HG03196 (cell line): ENCODE measurements at regions not wholly inside any gene's neighbourhood (a gene's known extent, or its start where the extent isn't known, plus 50 kb on each side); places are given as distances from the start of the nearest gene placed in this dataset.
"Not testable (repeated sequence)": the region's sequence is repeated elsewhere in the genome, so short reads cannot be mapped to it uniquely, and the experiment has no call there.

Experiments
- ATAC-seq: cut with Tn5 transposase; IDR thresholded peaks from one replicate; pipeline ENCODE4 v1.9.1; 2021; ENCODE audit not compliant: unreplicated experiment

DNA sequence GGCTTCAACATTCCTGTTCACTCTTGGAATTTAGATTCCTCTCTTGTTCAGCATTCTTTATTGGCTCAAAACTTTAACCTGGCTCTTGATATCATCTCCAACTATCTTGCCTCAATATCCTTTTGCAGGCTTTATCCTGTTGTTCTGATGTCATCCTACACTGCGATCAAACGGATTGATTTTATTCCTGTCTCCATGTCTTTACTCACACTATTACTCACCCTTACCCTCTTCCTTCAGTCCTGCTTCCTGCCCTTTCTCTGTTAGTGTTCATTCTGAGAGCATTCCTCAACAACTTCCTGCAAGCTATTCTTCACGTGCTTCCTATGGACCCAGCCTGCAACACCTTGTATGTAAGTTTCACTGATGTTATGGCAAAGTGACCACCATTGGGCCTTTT is 264.7 kb downstream of the RNF152 start:
- no peak for ATAC-seq

DNA sequence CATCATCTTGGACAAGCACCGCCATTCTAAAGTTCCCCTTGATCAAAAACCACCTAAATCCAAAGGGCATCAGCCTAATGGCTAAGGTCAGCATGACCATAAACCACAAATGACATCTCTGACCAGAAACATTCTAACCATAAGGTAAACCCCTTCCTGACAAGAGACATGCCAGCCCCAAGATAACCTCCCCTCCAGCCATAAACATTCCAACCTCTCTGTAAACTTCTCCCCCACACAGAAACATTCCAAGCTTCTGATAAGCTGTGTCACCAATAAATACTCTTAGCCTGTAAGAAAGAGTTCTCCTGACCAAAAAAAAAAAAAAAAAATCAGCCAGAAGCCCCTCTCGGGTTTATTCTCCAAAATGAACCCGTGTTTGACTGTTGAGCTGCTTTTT is 268.2 kb downstream of the RNF152 start:
- ATAC-seq, result not testable (repeated sequence)

DNA sequence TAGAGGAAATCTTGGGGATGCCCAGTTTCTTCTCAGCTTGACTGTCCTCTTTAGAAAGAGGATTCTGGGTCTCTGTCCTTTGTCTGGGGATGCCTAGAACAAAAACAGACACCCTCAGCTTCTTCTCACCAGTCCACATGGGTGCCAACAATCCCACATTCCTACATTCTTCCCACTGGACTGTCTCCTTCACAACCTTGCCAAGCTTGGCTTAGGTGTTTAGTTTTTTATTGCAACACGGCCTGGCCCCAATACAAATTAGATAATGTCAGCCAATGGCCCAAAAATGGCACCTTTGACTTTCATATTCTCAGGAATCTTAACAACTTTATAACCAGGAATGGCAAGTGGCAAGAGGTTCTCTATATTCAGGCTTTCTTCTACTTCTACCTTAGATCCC is 273.0 kb downstream of the RNF152 start:
- no peak for ATAC-seq

DNA sequence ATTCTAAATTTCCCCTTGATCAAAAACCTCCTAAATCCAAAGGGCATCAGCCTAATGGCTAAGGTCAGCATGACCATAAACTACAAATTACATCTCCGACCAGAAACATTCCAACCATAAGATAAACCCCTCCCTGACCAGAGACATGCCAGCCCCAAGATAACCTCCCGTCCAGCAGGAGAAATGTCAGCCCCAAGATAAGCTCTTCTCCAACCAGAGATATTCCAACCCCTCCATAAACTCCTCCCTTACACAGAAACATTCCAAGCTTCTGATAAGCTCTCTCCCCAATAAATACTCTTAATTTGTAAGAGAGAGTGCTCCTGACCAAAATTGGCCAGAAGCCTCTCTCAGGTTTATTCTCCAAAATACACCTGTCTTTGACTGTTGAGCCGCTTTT is 274.0 kb downstream of the RNF152 start:
- no peak for ATAC-seq

DNA sequence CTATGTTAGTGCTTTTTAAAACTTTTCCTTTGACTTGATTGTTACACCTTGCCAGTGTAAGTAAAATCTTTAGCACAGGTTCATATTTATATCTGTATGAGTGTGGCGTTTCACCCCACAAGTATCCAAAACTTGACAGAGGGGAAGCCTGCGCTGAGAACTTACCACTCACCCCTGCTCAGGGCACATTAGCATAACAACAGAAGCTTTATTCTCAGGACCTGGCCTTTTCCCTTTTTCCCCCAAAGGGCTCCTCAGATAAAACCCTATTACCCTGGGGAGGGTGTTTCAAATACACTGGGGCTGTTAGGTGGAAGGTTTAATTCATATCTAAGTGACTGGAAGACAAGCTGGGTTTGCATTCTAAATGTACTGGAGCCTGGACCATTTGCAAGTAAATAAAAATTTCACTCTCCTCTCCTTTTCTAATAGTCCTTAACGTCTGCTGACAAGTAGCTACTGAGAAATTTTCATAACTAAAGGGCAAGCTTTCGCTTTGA is 276.6 kb downstream of the RNF152 start:
- no peak for ATAC-seq

DNA sequence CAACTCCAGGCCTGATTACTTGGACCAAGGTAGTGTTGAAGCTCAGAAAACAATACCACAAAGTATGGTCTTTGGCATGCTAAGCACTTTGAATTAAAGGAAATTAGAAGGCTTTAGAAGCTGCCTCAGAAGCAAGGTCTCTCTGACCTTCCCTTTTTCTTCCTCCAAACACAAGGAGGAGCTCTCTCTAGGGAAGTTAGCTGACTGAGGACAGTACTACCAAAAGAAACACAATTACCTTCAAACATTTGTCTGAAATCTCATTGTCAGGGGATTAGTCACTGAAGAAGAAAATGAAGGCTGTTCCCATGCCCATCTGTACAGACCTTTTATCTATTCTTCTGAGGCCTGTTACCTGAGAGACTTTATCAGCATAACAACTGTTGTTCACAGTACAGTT is 279.3 kb downstream of the CDH20 start:
- ATAC-seq, result no peak

DNA sequence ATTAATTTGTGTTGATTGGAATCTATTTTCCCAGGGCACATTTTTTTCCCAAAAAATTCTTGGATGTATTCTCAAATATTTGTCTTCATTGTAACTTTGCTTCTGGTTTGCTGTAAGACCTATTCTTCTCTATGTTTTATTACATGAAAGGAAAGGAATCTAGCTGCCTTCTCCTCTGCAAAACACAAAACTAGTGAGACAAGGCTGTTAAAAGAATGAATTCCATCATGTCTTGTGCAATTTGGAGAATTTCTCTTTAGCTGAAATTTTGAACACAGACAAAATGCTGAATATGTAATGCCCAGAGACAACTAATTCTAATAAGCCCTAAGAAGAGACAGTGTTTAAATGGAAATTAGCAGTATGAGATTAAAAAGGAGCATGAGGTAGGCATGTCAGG is 275.9 kb downstream of the CDH20 start:
- ATAC-seq, result no peak

DNA sequence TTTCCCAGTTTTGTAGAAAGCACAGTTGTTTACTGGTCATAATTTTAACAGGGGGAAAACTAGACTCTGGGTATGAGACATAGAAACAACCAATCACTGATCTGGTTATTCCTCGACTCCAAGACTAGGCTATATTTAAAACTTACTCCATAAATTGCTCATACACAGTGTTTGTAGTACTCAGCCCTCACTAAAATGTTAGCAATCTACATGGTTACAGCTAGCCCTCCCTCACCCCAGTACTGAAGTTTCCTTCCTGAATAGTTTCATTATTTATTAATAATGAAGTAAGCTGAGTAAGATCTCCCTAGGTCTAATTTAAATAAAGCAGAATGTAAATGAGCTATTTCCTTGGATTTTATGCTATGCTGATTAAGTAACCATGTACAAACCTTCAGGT is 275.1 kb downstream of the CDH20 start:
- ATAC-seq, result no peak

DNA sequence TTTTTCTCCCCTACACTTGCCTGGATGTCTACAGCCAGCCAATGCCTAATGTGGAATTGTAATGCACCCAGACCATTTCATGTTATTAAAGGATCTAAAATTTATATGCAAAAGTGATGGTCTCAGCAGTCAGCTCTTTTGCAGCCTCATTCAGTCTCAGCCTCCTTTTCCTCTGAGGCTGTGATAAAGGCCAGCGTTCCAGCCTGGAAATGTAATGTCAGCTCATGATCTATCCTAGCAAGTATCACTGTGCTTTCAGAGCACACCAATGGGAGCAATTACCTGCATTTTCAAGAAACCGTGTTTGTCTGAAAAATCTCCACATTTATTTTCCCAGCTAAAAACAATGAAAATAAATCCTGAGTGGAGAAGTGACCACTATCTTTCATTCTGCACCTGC is 274.6 kb downstream of the CDH20 start:
- ATAC-seq, result no peak

DNA sequence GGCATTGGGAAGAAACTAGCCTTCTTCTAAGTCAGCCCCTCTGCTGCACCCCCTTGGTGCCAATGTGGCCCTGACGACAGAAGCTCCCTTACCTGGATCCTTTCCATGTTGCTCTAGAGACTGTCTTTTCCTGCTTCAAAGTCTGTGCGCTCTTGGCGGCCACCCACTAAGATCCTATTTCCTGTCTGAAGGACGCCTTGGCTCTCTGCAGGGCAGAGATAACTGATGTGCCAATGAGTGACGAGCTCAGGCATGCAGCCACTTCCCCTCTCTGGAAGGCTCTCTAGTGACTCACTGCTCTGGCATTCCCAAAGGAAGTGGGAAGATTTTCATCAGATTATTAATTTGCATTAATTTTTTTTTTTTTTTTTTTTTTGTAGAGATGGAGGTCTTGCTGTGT is 273.5 kb downstream of the CDH20 start:
- ATAC-seq, result no peak

DNA sequence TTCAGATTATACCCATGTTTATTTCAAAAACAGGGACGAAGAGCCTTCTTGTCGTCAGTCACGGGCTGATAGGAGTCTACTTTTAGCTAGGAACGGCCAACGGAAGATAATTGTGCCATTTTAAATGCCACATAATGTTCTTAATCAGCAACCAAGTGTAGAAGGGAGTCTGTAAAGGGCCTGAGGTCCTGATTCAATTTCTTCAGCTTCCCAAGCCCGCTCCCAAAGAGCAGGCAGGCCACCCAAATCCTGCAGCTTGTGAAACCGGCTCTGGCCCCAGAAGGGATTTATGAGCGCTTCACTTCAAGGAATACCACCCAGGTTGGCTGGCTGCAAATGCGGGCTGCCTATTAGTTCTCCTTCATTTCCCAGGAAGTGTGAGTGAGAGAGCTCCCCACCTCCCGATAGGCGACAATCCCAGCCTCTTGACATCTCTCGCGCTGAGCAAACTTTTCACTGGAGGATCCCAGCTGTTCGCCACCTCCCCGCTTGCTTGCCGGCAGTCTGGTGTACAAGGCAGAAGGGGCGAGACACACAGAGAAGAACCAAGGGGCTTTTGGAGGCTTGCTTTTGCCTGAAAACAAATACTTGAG is 272.9 kb downstream of the CDH20 start:
- ATAC-seq, result no peak

DNA sequence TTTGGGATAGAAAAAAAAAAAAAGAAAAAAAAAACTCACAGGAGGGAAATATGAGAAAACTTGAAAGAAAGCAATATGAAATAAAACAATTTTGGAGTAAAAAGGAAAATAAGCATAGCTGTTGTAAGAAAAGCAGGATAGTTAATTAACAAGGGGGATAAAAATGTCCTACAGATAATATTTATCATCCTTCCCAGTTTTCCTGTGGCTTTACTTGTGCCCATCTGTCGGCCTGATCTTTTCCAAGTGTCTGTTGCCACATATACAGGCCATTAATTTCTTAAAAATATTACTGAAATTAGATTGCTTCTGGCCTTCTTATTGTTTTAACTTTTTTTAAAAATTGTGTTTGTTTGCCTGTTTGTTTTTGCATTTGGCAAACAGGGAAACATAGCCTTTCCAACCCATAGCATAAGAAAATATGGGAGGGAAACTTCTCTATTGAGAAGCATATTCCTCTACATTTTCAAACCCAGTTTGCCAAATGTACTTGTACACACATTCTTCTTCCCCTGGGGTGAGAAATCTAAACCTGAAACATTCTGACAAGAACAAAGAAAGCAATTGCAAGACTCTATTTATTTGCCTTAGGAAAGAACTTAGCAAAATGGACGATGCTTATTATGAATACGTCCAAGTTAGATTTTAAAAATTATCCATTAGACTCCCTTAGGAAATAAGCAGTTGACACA is 272.3 kb downstream of the CDH20 start:
- ATAC-seq, result no peak
